Osteoblast (primary cell): ENCODE measurements at regions not wholly inside any gene's neighbourhood (a gene's known extent, or its start where the extent isn't known, plus 50 kb on each side); places are given as distances from the start of the nearest gene placed in this dataset.

Source experiments
- DNase-seq: peaks from one replicate; pipeline ENCODE4 v3.0.0; 2011; ENCODE audit warnings: low spot score, mixed read lengths; ENCODE audit not compliant: insufficient read length; ENCODE audit errors: missing footprints
- H2AFZ ChIP-seq: 2 replicates; pipeline ENCODE4 v1.6.0; 2011; ENCODE audit warnings: mild to moderate bottlenecking, low read length
- H3K27ac ChIP-seq: 2 replicates; pipeline ENCODE4 v1.5.1; 2011; ENCODE audit warnings: mild to moderate bottlenecking, low read depth, low read length, moderate library complexity
- H3K27me3 ChIP-seq: 2 replicates; pipeline ENCODE4 v1.6.0; 2012; ENCODE audit warnings: mild to moderate bottlenecking, control low read depth, inconsistent platforms, low read length, moderate library complexity; ENCODE audit not compliant: insufficient read depth
- H3K36me3 ChIP-seq: 2 replicates; pipeline ENCODE4 v1.5.1; 2011; ENCODE audit warnings: mild to moderate bottlenecking, low read length, control low read depth, moderate library complexity; ENCODE audit not compliant: insufficient read depth
- H3K4me1 ChIP-seq: 2 replicates; pipeline ENCODE4 v1.5.1; 2011; ENCODE audit warnings: mild to moderate bottlenecking, low read length, control low read depth, moderate library complexity; ENCODE audit not compliant: insufficient read depth
- H3K4me2 ChIP-seq: 2 replicates; pipeline ENCODE4 v1.6.0; 2011; ENCODE audit warnings: mild to moderate bottlenecking, low read length; ENCODE audit not compliant: insufficient read depth
- H3K4me3 ChIP-seq: fragments of 200-600 bp; sonication (generic); 3 replicates; pipeline ENCODE4 v1.5.1; 2012; ENCODE audit warnings: mild to moderate bottlenecking, low read length, inconsistent platforms; ENCODE audit not compliant: insufficient read depth
- H3K79me2 ChIP-seq: 2 replicates; pipeline ENCODE4 v1.6.0; 2012; ENCODE audit warnings: mild to moderate bottlenecking, low read length, control low read depth, inconsistent platforms; ENCODE audit not compliant: insufficient read depth
- H3K9me3 ChIP-seq: 2 replicates; pipeline ENCODE4 v1.5.1; 2011; ENCODE audit warnings: low read depth, low read length, control low read depth
- H4K20me1 ChIP-seq: 2 replicates; pipeline ENCODE4 v1.6.0; 2012; ENCODE audit warnings: mild to moderate bottlenecking, low read length, control low read depth; ENCODE audit not compliant: insufficient read depth
- TF ChIP-seq, protein P1 (sequence below): IDR thresholded peaks from 2 replicates; pipeline ENCODE4 v1.5.1; 2011; ENCODE audit warnings: mild to moderate bottlenecking, low read depth, low read length, moderate library complexity; ENCODE audit errors: extremely low read depth

DNA sequence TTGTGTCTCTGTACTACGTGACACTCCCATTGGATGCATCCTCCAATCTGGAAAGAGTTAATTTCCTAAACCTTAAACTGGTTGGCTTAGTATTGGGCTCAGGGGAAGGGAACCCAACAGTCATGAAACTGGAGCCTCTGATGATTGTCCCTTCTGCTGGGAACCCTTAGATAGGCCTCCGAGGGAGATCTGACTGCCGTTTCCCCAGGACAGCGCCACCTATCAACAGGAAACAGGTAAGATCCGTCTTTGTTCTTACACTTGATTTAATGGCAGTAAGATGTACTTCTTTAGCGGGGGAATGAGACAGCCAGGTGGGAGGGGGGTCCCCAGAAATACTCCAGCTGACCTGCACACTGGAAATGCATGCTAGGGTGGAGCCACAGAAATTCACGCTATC is 1749.6 kb downstream of the SI start:
- TF ChIP-seq, protein P1, sequence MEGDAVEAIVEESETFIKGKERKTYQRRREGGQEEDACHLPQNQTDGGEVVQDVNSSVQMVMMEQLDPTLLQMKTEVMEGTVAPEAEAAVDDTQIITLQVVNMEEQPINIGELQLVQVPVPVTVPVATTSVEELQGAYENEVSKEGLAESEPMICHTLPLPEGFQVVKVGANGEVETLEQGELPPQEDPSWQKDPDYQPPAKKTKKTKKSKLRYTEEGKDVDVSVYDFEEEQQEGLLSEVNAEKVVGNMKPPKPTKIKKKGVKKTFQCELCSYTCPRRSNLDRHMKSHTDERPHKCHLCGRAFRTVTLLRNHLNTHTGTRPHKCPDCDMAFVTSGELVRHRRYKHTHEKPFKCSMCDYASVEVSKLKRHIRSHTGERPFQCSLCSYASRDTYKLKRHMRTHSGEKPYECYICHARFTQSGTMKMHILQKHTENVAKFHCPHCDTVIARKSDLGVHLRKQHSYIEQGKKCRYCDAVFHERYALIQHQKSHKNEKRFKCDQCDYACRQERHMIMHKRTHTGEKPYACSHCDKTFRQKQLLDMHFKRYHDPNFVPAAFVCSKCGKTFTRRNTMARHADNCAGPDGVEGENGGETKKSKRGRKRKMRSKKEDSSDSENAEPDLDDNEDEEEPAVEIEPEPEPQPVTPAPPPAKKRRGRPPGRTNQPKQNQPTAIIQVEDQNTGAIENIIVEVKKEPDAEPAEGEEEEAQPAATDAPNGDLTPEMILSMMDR, result no peak
- H3K27me3 ChIP-seq, result no peaks in the 10 kb centered on the region
- H4K20me1 ChIP-seq, result no peaks in the 10 kb centered on the region
- H3K27ac ChIP-seq, result no peak overlapping the region
- no peak overlapping the region for H2AFZ ChIP-seq
- H3K36me3 ChIP-seq, result no peaks in the 10 kb centered on the region
- no peak overlapping the region for H3K4me2 ChIP-seq
- H3K79me2 ChIP-seq, result no peaks in the 10 kb centered on the region
- no peak for DNase-seq
- no peaks in the 10 kb centered on the region for H3K4me1 ChIP-seq
- no peak overlapping the region for H3K4me3 ChIP-seq
- peaks cover 2% of the 10 kb centered on the region for H3K9me3 ChIP-seq

DNA sequence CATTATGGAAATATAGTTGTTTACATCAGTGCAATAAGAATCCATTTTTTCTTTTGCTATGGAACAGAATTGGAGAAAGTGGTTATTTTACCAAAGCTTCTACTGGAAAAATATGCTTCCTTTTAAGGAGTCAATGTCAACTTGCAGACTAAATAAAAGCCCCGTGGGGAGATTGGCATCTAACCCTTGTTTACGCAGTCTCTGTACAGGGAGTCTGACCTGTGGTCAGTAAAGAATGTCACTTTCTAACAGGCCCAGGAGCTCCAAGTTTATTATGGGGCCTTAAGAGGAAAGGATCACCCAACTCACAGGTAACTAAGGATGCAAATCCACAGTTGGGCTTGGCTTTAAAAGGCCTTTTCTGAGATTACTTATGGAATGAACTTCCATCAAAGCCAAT is 1751.2 kb downstream of the SI start:
- TF ChIP-seq, protein P1, result no peak
- Histone ChIP-seq H3K4me3 (no peak overlapping the region), H3K9me3 (peaks cover 2% of the 10 kb centered on the region), H2AFZ (no peak overlapping the region), H3K4me2 (no peak overlapping the region), H3K27ac (no peak overlapping the region), H4K20me1 (no peaks in the 10 kb centered on the region), H3K4me1 (no peaks in the 10 kb centered on the region), H3K36me3 (no peaks in the 10 kb centered on the region), H3K79me2 (no peaks in the 10 kb centered on the region), H3K27me3 (no peaks in the 10 kb centered on the region)
- DNase-seq, result no peak

DNA sequence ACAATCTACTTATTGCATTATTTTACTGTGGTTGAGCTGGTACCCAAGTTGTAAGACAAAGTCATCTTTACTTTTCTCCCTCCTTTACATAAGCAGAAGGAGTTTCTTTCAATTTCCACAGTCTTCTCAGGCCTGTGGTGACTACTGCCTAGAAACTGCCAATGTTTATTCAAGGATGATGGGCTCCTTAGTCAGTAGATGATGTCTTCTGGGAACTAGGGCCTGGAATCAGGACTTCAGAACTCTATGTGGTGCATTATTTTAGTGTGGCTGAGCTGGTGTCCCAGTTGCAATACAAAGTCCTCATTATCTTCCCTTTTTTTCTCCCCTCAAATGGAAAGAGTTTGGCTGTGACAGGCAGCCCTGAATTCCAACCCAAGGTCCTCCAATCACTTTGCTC is 1762.5 kb downstream of the SI start:
- Histone ChIP-seq H3K27me3 (no peaks in the 10 kb centered on the region), H3K4me1 (no peaks in the 10 kb centered on the region), H3K4me2 (no peak overlapping the region), H3K9me3 (no peaks in the 10 kb centered on the region), H3K27ac (no peak overlapping the region), H2AFZ (no peak overlapping the region), H4K20me1 (no peaks in the 10 kb centered on the region), H3K4me3 (no peak overlapping the region), H3K36me3 (no peaks in the 10 kb centered on the region), H3K79me2 (no peaks in the 10 kb centered on the region)
- no peak for DNase-seq
- TF ChIP-seq, protein P1, result no peak

DNA sequence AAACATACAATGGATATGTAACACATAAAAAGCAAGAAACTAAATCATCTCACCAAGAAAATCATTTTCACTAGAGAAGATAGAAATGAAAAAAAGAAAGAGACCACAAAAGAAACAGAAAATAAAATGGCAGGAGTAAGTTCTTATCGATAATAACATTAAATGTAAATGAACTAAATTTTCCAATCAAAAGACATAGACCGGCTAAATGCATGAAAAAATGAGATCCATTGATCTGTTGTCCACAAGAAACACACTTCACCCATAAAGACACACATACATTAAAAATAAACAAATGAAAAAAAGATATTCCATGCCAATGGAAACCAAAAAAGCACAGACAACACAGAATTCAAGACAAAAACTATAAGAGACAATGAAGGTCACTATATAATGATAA is 1771.9 kb downstream of the SI start:
- Histone ChIP-seq H3K79me2 (no peaks in the 10 kb centered on the region), H3K4me3 (no peak overlapping the region), H3K4me1 (no peaks in the 10 kb centered on the region), H3K36me3 (no peaks in the 10 kb centered on the region), H3K27ac (no peak overlapping the region), H3K27me3 (no peaks in the 10 kb centered on the region), H2AFZ (no peak overlapping the region), H3K9me3 (no peaks in the 10 kb centered on the region), H3K4me2 (no peak overlapping the region), H4K20me1 (no peaks in the 10 kb centered on the region)
- TF ChIP-seq, protein P1, result no peak
- no peak for DNase-seq
